GM23338 (cell line): ENCODE measurements at regions not wholly inside any gene's neighbourhood (a gene's known extent, or its start where the extent isn't known, plus 50 kb on each side); places are given as distances from the start of the nearest gene placed in this dataset.

Experiments used
- ATAC-seq: fragments of 200-7000 bp; cut with Tn5 transposase; 3 replicates; pipeline ENCODE4 v1.9.1; 2020
- DNase-seq: peaks from one replicate; pipeline ENCODE4 v3.0.0-alpha.2; 2015; ENCODE audit warnings: low spot score
- H2AFZ ChIP-seq: fragments of 200-600 bp; sonication (generic); 2 replicates; pipeline ENCODE4 v1.8.0; 2016; ENCODE audit warnings: antibody characterized with exemption, mild to moderate bottlenecking, moderate library complexity
- H3F3A ChIP-seq: fragments of 200-600 bp; sonication (generic); replicated peaks from 2 replicates; pipeline ENCODE4 v1.8.0; 2017; ENCODE audit warnings: antibody characterized with exemption, mixed run types, low read depth
- H3K27ac ChIP-seq: fragments of 200-600 bp; sonication (generic); 2 replicates; pipeline ENCODE4 v1.6.1; 2016; ENCODE audit warnings: low read depth
- H3K27me3 ChIP-seq: fragments of 200-600 bp; sonication (generic); 2 replicates; pipeline ENCODE4 v1.8.0; 2016; ENCODE audit warnings: mild to moderate bottlenecking, mixed run types, moderate library complexity; ENCODE audit not compliant: insufficient read depth
- H3K36me3 ChIP-seq: fragments of 200-600 bp; sonication (generic); 2 replicates; pipeline ENCODE4 v1.8.0; 2016; ENCODE audit warnings: mild to moderate bottlenecking; ENCODE audit not compliant: insufficient read depth
- H3K4me1 ChIP-seq: fragments of 200-600 bp; sonication (generic); 2 replicates; pipeline ENCODE4 v1.8.0; 2016; ENCODE audit warnings: mild to moderate bottlenecking, moderate library complexity; ENCODE audit not compliant: insufficient read depth
- H3K4me2 ChIP-seq: fragments of 200-600 bp; sonication (generic); 2 replicates; pipeline ENCODE4 v1.7.1; 2017; ENCODE audit warnings: mixed run types
- H3K4me3 ChIP-seq: fragments of 200-600 bp; sonication (generic); 2 replicates; pipeline ENCODE4 v1.6.1; 2016; ENCODE audit warnings: mixed run types
- H3K79me2 ChIP-seq: fragments of 200-600 bp; sonication (generic); replicated peaks from 2 replicates; pipeline ENCODE4 v1.8.0; 2017; ENCODE audit warnings: mild to moderate bottlenecking; ENCODE audit not compliant: insufficient read depth
- H3K9me2 ChIP-seq: fragments of 200-600 bp; sonication (generic); 2 replicates; pipeline ENCODE4 v1.8.0; 2017; ENCODE audit not compliant: insufficient read depth
- H4K20me1 ChIP-seq: fragments of 200-600 bp; sonication (generic); replicated peaks from 2 replicates; pipeline ENCODE4 v1.8.0; 2017; ENCODE audit warnings: mild to moderate bottlenecking; ENCODE audit not compliant: insufficient read depth
- H3K27ac Mint-ChIP-seq: 2 replicates; pipeline ENCODE4 v1.8.0; 2020; ENCODE audit warnings: inconsistent platforms, mild to moderate bottlenecking, moderate library complexity, mixed read lengths
- H3K27me3 Mint-ChIP-seq: 3 replicates; pipeline ENCODE4 v1.8.0; 2022; ENCODE audit warnings: low read depth, mild to moderate bottlenecking, moderate library complexity, mixed read lengths, inconsistent platforms; ENCODE audit not compliant: insufficient read depth, poor library complexity
- H3K36me3 Mint-ChIP-seq: 3 replicates; pipeline ENCODE4 v1.8.0; 2021; ENCODE audit warnings: low read depth, mild to moderate bottlenecking, inconsistent platforms, moderate library complexity, mixed read lengths
- H3K4me1 Mint-ChIP-seq: 3 replicates; pipeline ENCODE4 v1.8.0; 2020; ENCODE audit warnings: mild to moderate bottlenecking, inconsistent platforms, mixed read lengths
- H3K4me3 Mint-ChIP-seq: 3 replicates; pipeline ENCODE4 v1.8.0; 2021; ENCODE audit warnings: moderate library complexity, mild to moderate bottlenecking, inconsistent platforms, mixed read lengths
- H3K9me3 Mint-ChIP-seq: 3 replicates; pipeline ENCODE4 v1.8.0; 2020; ENCODE audit warnings: moderate library complexity, mild to moderate bottlenecking, inconsistent platforms, mixed read lengths
- CREB1 ChIP-seq: fragments of 250-450 bp; sonication (Bioruptor Pico); IDR thresholded peaks from 2 replicates; pipeline ENCODE4 v1.5.0; 2020; ENCODE audit warnings: low read depth, mild to moderate bottlenecking, moderate library complexity
- CTCF ChIP-seq, 2 experiments: fragments of 200-600 bp in 1 of 2; sonication (generic) in 1 of 2; conservative IDR thresholded peaks; 2 replicates each; pipeline versions ENCODE4 v1.5.1 to v1.6.1; 2016 to 2017; ENCODE audit warnings: antibody characterized with exemption in 2 of 2, low read depth in 2 of 2, mild to moderate bottlenecking in 2 of 2, moderate library complexity in 1 of 2
- ETS1 ChIP-seq: IDR thresholded peaks from 2 replicates; pipeline ENCODE4 v1.6.1; 2016; ENCODE audit warnings: antibody characterized with exemption
- EZH2 ChIP-seq: fragments of 200-600 bp; sonication (generic); IDR thresholded peaks from one replicate; pipeline ENCODE4 v1.8.0; 2017; ENCODE audit warnings: antibody characterized with exemption, mild to moderate bottlenecking, low read depth; ENCODE audit not compliant: unreplicated experiment
- EZH2phosphoT487 ChIP-seq: fragments of 200-600 bp; sonication (generic); IDR thresholded peaks from one replicate; pipeline ENCODE4 v1.8.1; 2018; ENCODE audit warnings: antibody characterized with exemption; ENCODE audit not compliant: unreplicated experiment
- JUNB ChIP-seq: IDR thresholded peaks from one replicate; pipeline ENCODE4 v1.6.1; 2016; ENCODE audit warnings: antibody characterized with exemption; ENCODE audit not compliant: unreplicated experiment
- NANOG ChIP-seq: IDR thresholded peaks from 2 replicates; pipeline ENCODE4 v1.6.1; 2016; ENCODE audit warnings: antibody characterized with exemption, borderline replicate concordance
- POLR2AphosphoS5 ChIP-seq: IDR thresholded peaks from 2 replicates; pipeline ENCODE4 v1.6.1; 2016; ENCODE audit warnings: antibody characterized with exemption, low read depth
- REST ChIP-seq: IDR thresholded peaks from one replicate; pipeline ENCODE4 v1.6.1; 2018; ENCODE audit warnings: antibody characterized with exemption; ENCODE audit not compliant: unreplicated experiment
- STAT1 ChIP-seq: IDR thresholded peaks from one replicate; pipeline ENCODE4 v1.6.1; 2016; ENCODE audit warnings: antibody characterized with exemption; ENCODE audit not compliant: unreplicated experiment
- ZNF114 ChIP-seq: fragments of 250-450 bp; sonication (Bioruptor Pico); IDR thresholded peaks from 2 replicates; pipeline ENCODE4 v1.5.0; 2020; ENCODE audit warnings: mild to moderate bottlenecking, moderate library complexity
- ZNF331 ChIP-seq: fragments of 250-450 bp; sonication (Bioruptor Pico); IDR thresholded peaks from 2 replicates; pipeline ENCODE4 v1.5.0; 2020; ENCODE audit warnings: low read depth, mild to moderate bottlenecking, moderate library complexity
- ZNF462 ChIP-seq: fragments of 250-450 bp; sonication (Bioruptor Pico); IDR thresholded peaks from 2 replicates; pipeline ENCODE4 v1.5.0; 2020; ENCODE audit warnings: mild to moderate bottlenecking, moderate library complexity

GRCh38 chr4:54575919-54576318, 81.8 kb upstream of the KIT start:
- 0 out of 2 replicates have a peak overlapping the region, but pooled peaks have one; percentile 28 for H2AFZ ChIP-seq
- H3K27me3 ChIP-seq: peaks cover 10% of the 10 kb centered on the region; the same call in 1 of the 2 replicates
- H3K27ac ChIP-seq: no peak overlapping the region
- Mint-ChIP-seq H3K36me3 (no peaks in the 10 kb centered on the region), H3K27ac (no peak overlapping the region), H3K4me3 (no peak overlapping the region), H3K9me3 (no peaks in the 10 kb centered on the region), H3K4me1 (peaks cover 23% of the 10 kb centered on the region), H3K27me3 (peaks cover 17% of the 10 kb centered on the region)
- no peaks in the 10 kb centered on the region for H3K9me2 ChIP-seq
- no peak for TF ChIP-seq REST
- TF ChIP-seq CREB1 (CRISPR knock-in tag): no peak
- no peak for TF ChIP-seq NANOG
- TF ChIP-seq ZNF114: no peak
- TF ChIP-seq STAT1: no peak
- no peak for TF ChIP-seq ZNF331
- no peak for TF ChIP-seq CTCF (conservative IDR thresholded peaks at IDR 0.05; ENCODE audit: low read depth in 2 of 2)
- no peak for TF ChIP-seq EZH2
- no peak for TF ChIP-seq EZH2phosphoT487
- TF ChIP-seq ETS1: no peak
- no peak for TF ChIP-seq JUNB
- TF ChIP-seq POLR2AphosphoS5: no peak
- no peak for TF ChIP-seq ZNF462 (CRISPR knock-in tag)
- H4K20me1 ChIP-seq: no peaks in the 10 kb centered on the region
- peaks cover 16% of the 10 kb centered on the region for H3K4me1 ChIP-seq
- no peak overlapping the region for H3K4me2 ChIP-seq
- H3K36me3 ChIP-seq: no peaks in the 10 kb centered on the region
- H3F3A ChIP-seq: no peaks in the 10 kb centered on the region
- ATAC-seq: peak; percentile 26; the same call in 1 of the 3 replicates
- no peak overlapping the region for H3K4me3 ChIP-seq
- no peak for DNase-seq
- H3K79me2 ChIP-seq: no peaks in the 10 kb centered on the region
